ENCODE measurements at regions not wholly inside any gene's neighbourhood (a gene's known extent, or its start where the extent isn't known, plus 50 kb on each side); places are given as distances from the start of the nearest gene placed in this dataset.
"Not testable (repeated sequence)": the region's sequence is repeated elsewhere in the genome, so short reads cannot be mapped to it uniquely, and the experiment has no call there.

- no peak for DNase-seq
Measured at GRCh38 chr5:147084702-147085101, 150.1 kb upstream of the STK32A start.

GRCh38 chr5:147085409-147085808 lies 149.4 kb upstream of the STK32A start:
- no peak for DNase-seq

- DNase-seq, result no peak
Measured at GRCh38 chr5:147092044-147092443, 142.8 kb upstream of the STK32A start.

- no peak for DNase-seq
Measured at GRCh38 chr5:147093138-147093537, 141.7 kb upstream of the STK32A start.

- DNase-seq, result no peak
Measured at GRCh38 chr5:147095740-147096139, 139.1 kb upstream of the STK32A start.

- no peak for DNase-seq
Measured at GRCh38 chr5:147098233-147098790, 136.5 kb upstream of the STK32A start.

- no peak for DNase-seq
Measured at GRCh38 chr5:147101659-147102369, 133.0 kb upstream of the STK32A start.

- no peak for DNase-seq
Measured at GRCh38 chr5:147112899-147113298, 121.9 kb upstream of the STK32A start.

GRCh38 chr5:147113967-147114366 lies 120.9 kb upstream of the STK32A start:
- no peak for DNase-seq

- DNase-seq, result not testable (repeated sequence)
Measured at GRCh38 chr5:147139759-147140158, 95.1 kb upstream of the STK32A start.

GRCh38 chr5:147140558-147140957 lies 94.3 kb upstream of the STK32A start:
- no peak for DNase-seq

GRCh38 chr5:147141580-147141979 lies 93.2 kb upstream of the STK32A start:
- not testable (repeated sequence) for DNase-seq

- no peak for DNase-seq
Measured at GRCh38 chr5:147143215-147143614, 91.6 kb upstream of the STK32A start.

- DNase-seq, result no peak
Measured at GRCh38 chr5:147145328-147145727, 89.5 kb upstream of the STK32A start.

- DNase-seq, result no peak
Measured at GRCh38 chr5:147148715-147149114, 86.1 kb upstream of the STK32A start.

GRCh38 chr5:147152086-147152485 lies 82.7 kb upstream of the STK32A start:
- no peak for DNase-seq

- DNase-seq, result no peak
Measured at GRCh38 chr5:147154809-147155208, 80.0 kb upstream of the STK32A start.

GRCh38 chr5:147156012-147156411 lies 78.8 kb upstream of the STK32A start:
- no peak for DNase-seq

GRCh38 chr5:147160902-147161700 lies 73.7 kb upstream of the STK32A start:
- no peak for DNase-seq

- no peak for DNase-seq
Measured at GRCh38 chr5:147162740-147163139, 72.1 kb upstream of the STK32A start.

GRCh38 chr5:147167529-147167928 lies 67.3 kb upstream of the STK32A start:
- DNase-seq, result no peak

- DNase-seq, result no peak
Measured at GRCh38 chr5:147168578-147169327, 66.1 kb upstream of the STK32A start.

Data from renal pelvis (tissue), 1 donor.